Heart right ventricle (tissue), 16 donors: ENCODE measurements at regions not wholly inside any gene's neighbourhood (a gene's known extent, or its start where the extent isn't known, plus 50 kb on each side); places are given as distances from the start of the nearest gene placed in this dataset.
"Not testable (repeated sequence)": the region's sequence is repeated elsewhere in the genome, so short reads cannot be mapped to it uniquely, and the experiment has no call there.

Source experiments
- ATAC-seq, 8 donors: fragments of 200-7000 bp; cut with Tn5 transposase; one replicate each; pipeline ENCODE4 v1.9.1; 2020; ENCODE audit warnings: mild to moderate bottlenecking in 8 of 8, moderate library complexity in 8 of 8, moderate number of reproducible peaks in 1 of 8
- DNase-seq, 2 donors: peaks; one replicate each; pipeline ENCODE4 v3.0.0-alpha.2; 2020
- H3K27ac ChIP-seq, 10 donors: fragments of 200-600 bp; sonication (generic) in 2 of 10; one replicate each; pipeline versions ENCODE4 v1.5.0 to v1.8.0; 2020 to 2022; ENCODE audit warnings: mild to moderate bottlenecking in 3 of 10
- H3K27me3 ChIP-seq, 7 donors: fragments of 200-600 bp; one replicate each; pipeline ENCODE4 v1.8.0; 2021 to 2022; ENCODE audit warnings: mild to moderate bottlenecking in 2 of 7
- H3K36me3 ChIP-seq, 9 donors: fragments of 200-600 bp; sonication (generic) in 1 of 9; one replicate each; pipeline versions ENCODE4 v1.5.0 to v1.8.0; 2020 to 2022; ENCODE audit warnings: mild to moderate bottlenecking in 2 of 9
- H3K4me1 ChIP-seq, 9 donors: fragments of 200-600 bp; sonication (generic) in 1 of 9; one replicate each; pipeline versions ENCODE4 v1.5.0 to v1.8.0; 2020 to 2022; ENCODE audit warnings: mild to moderate bottlenecking in 4 of 9
- H3K4me3 ChIP-seq, 10 donors: fragments of 200-600 bp; sonication (generic) in 2 of 10; one replicate each; pipeline versions ENCODE4 v1.5.0 to v1.8.0; 2020 to 2022; ENCODE audit warnings: mild to moderate bottlenecking in 7 of 10, moderate library complexity in 2 of 10
- H3K9me3 ChIP-seq, 11 donors: fragments of 200-600 bp in 10 of 11; sonication (generic) in 2 of 11; one replicate each; pipeline versions ENCODE4 v1.5.0 to v1.8.0; 2013 to 2022; ENCODE audit warnings: mild to moderate bottlenecking in 2 of 11, control low read depth in 1 of 11, moderate library complexity in 1 of 11
- CTCF ChIP-seq, 9 donors: fragments of 200-600 bp; sonication (generic) in 2 of 9; IDR thresholded peaks; one replicate each; pipeline versions ENCODE4 v1.5.0 to v1.8.0; 2021 to 2022; ENCODE audit warnings: antibody characterized with exemption in 9 of 9, mild to moderate bottlenecking in 5 of 9, moderate library complexity in 1 of 9
- WGBS, 2 donors: extraction: QIAGEN DNeasy Blood & Tissue Kit; methylation state at CpG; one replicate each; pipeline ENCODE4 v1.1.7; 2013; ENCODE audit warnings: inconsistent platforms in 1 of 2; 5-methylcytosine and 5-hydroxymethylcytosine counted together
- intact Hi-C, 10 donors: fragments of 100-400 bp; cut with DNase I; formaldehyde crosslinking; loops; one replicate each; pipeline versions ENCODE4 v1.11.1 to v1.14.2; 2022
- donor health status: Arrhythmogenic right ventricular cardiomyopathy.
- donor health status: ischemic (EF 13 %, LVEDD 7.1; RV severe dilation, severe dysfunction).
- donor health status: healthy with polysubstance abuse.
- donor health status: DM: no; HTN: yes; CAD: no.
- donor health status: DM: no; HTN: no; CAD: no.
- donor health status: ischemic (EF 25% LVEDD 6.9; RV normal size, moderate dysfunction).
- donor health status: ischemic (EF 25% LVEDD 5.7; RV mildly dilated, moderate dysfunction).
- donor health status: healthy.
- donor health status: DM: yes; HTN: yes; CAD: no.
- donor health status: Ischemic cardiomyopathy.
- donor health status: ischemic (EF 35%, LVEDD 5.7; RV mildly dilated, moderate dysfunction).
- donor health status: nonischemic (EF 11% LVEDD 7.7; RV severe dilation, severe dysfunction).
- donor health status: DM: yes; HTN: yes; CAD: no.
- donor health status: PGD.
- donor health status: ischemic (EF 29% LVEDD 5.4; RV normal size, mild dysfunction).
- donor health status: nonischemic (EF 23%, LVEDD 6.1; RV moderate dilation, normal function).

- H3K4me3 ChIP-seq: no peak overlapping the region
- H3K36me3 ChIP-seq: no peaks in the 10 kb centered on the region
- H3K4me1 ChIP-seq: no peaks in the 10 kb centered on the region
- no peaks in the 10 kb centered on the region for H3K27me3 ChIP-seq
- ATAC-seq (no peak), DNase-seq (no peak)
- no peak for TF ChIP-seq CTCF (IDR thresholded peaks at IDR 0.05)
- H3K27ac ChIP-seq: no peak overlapping the region
- no peaks in the 10 kb centered on the region for H3K9me3 ChIP-seq
- 35 to 55% methylated on average over 2 of the region's 2 CpGs for WGBS, 2 donors
- intact Hi-C loops: no loop called here
Observed at GRCh38 chr4:117577686-117578311, 456.5 kb upstream of the NDST3 start.

- H3K36me3 ChIP-seq: no peaks in the 10 kb centered on the region
- H3K27ac ChIP-seq: no peak overlapping the region
- no peaks in the 10 kb centered on the region for H3K4me1 ChIP-seq
- no peak for ATAC-seq
- no peak for TF ChIP-seq CTCF (IDR thresholded peaks at IDR 0.05)
- no peaks in the 10 kb centered on the region for H3K9me3 ChIP-seq
- H3K27me3 ChIP-seq: no peaks in the 10 kb centered on the region
- DNase-seq: no peak
- WGBS, 2 donors: 48 to 64% methylated on average over 4 of the region's 4 CpGs
- no peak overlapping the region for H3K4me3 ChIP-seq
- intact Hi-C loops: no loop called here
Observed at GRCh38 chr4:117588771-117589170, 445.5 kb upstream of the NDST3 start.

GRCh38 chr4:117596917-117597480 lies 437.3 kb upstream of the NDST3 start:
- ATAC-seq: no peak
- intact Hi-C loops: no loop called here

GRCh38 chr4:117599393-117599792 lies 434.9 kb upstream of the NDST3 start:
- H3K36me3 ChIP-seq, DNase-seq, H3K9me3 ChIP-seq, intact Hi-C loops, H3K27me3 ChIP-seq, H3K4me1 ChIP-seq, H3K4me3 ChIP-seq, ATAC-seq, H3K27ac ChIP-seq: not testable (repeated sequence)
- 62 to 71% methylated on average over 2 of the region's 2 CpGs for WGBS, 2 donors

More at GRCh38 chr4:117596917-117597480, 437.3 kb upstream of the NDST3 start:
- 80 to 85% methylated on average over 7 of the region's 7 CpGs for WGBS, 2 donors
- Histone ChIP-seq H3K27me3 (no peaks in the 10 kb centered on the region), H3K4me1 (no peaks in the 10 kb centered on the region), H3K27ac (no peak overlapping the region), H3K4me3 (no peak overlapping the region), H3K9me3 (no peaks in the 10 kb centered on the region), H3K36me3 (no peaks in the 10 kb centered on the region)
- no peak for TF ChIP-seq CTCF (IDR thresholded peaks at IDR 0.05)
- no peak for DNase-seq

GRCh38 chr4:117600936-117601335 lies 433.4 kb upstream of the NDST3 start:
- H3K9me3 ChIP-seq, ATAC-seq, H3K27me3 ChIP-seq, H3K27ac ChIP-seq, intact Hi-C loops, H3K4me3 ChIP-seq, H3K4me1 ChIP-seq, DNase-seq, H3K36me3 ChIP-seq: not testable (repeated sequence)
- 54 to 58% methylated on average over 4 of the region's 4 CpGs for WGBS, 2 donors
